Erythroblast (primary cell): ENCODE measurements at regions not wholly inside any gene's neighbourhood (a gene's known extent, or its start where the extent isn't known, plus 50 kb on each side); places are given as distances from the start of the nearest gene placed in this dataset.

Source experiments
- GATA1 ChIP-seq: IDR thresholded peaks from 2 replicates; pipeline ENCODE4 v1.6.1; 2011; ENCODE audit warnings: low read depth, mild to moderate bottlenecking, control low read depth, low read length, moderate library complexity
- POLR2A ChIP-seq: IDR thresholded peaks from 2 replicates; pipeline ENCODE4 v1.6.1; 2011; ENCODE audit warnings: mild to moderate bottlenecking, low read length

DNA sequence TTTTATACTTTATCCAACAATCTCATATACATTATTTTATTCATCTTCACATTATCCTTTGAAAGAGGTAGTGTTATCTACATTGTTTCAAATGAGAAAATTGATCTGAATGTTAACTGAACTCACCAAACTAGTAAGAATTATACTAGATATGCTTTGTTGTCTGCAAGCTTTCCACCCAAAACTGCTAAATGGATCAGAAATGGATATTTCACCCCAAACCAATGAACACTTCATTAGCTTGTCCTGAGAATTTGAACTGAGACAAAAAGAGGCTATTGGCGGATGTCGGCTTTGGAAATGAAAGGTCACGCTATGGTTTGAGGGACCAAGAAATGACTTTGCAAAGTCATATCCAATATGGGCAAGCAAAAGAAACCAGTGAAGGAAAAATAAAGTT is 201.9 kb upstream of the TRPM3 start:
- TF ChIP-seq POLR2A, result no peak
- TF ChIP-seq GATA1, result no peak
